Activated CD4-positive, alpha-beta T cell treated with anti-CD3 and anti-CD28 coated beads, Interleukin-2, Interleukin-6, amounts not matched to agents 100 ng/mL and 50 ng/mL, durations not matched to agents 16 hours and 8 hours (primary cell): ENCODE measurements at regions not wholly inside any gene's neighbourhood (a gene's known extent, or its start where the extent isn't known, plus 50 kb on each side); places are given as distances from the start of the nearest gene placed in this dataset.
"Not testable (repeated sequence)": the region's sequence is repeated elsewhere in the genome, so short reads cannot be mapped to it uniquely, and the experiment has no call there.

Experiments
- DNase-seq: peaks from one replicate; pipeline ENCODE4 v3.0.0-alpha.2; 2020

DNA sequence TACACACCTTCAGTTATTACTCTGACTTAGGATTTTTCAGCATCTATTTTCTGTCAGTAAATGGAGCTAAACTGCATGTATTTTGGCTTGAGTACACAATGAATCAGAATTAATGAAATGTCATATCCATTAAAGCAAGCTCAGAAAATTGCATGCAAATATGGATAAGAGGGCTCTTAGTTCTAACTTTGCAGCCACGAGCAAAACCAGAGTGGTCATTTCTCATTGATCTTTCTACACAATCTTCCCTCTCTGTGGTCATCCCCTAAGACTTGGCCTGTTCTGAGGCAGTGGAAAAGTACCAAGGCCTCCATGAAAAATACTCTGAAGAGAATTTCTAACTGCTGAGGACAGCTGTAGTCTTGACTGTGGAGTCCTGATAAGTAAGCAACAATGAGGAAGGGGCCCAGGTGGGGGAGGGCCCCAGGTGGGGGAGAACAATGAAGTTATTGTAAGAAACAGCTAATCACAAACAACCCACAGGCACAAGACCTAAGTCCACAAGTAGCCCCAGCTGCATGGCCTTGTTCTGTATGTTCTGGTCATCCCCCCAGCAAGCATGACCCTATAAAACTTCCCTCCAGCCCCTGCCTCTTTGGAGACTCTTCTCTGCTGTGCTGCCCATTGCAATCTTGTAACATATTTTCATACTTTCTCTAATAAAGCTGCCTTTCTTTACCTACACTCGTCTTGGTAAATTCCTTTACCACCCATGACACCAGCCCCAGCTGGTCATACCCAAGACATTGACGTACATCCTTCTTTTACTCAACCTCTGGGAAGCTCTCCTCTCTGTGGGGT, 230.3 kb downstream of the TDRD15 start:
- no peak for DNase-seq

DNA sequence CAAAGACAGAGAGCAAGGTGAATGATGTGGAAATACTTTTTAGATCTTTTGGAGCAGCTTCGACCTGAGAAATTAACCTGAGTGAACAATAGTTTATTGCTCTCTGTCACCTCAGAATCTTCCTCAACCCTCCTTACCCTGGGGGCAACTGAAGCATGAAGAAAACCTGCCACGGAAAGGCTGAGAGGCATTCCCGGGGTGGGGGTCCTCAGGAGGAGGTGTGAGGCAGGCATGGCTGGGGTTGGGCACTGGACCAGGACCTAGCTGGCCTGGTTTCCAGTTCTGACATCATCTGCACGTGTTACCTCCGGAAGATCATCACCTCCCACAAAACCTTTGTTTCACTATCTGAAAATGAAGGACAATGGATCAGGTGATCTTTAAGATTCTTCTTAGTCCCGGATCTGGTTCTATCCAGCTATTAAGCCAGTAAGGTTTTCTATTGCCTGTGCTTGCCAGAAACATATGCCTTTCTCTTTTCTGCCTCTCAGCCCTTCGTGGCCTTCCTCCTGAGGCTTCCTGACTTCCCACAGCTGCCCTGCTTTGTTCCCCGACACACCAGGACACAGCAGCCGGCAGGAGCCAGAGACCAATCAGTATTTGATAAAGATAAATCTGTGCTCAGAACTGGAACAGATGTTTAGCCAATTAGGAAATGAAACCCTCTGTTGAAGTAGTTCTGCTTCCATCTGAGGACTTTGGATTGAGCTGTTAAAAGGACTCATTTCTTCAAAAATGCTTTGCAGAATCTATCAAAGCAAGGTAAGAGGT, 232.5 kb downstream of the TDRD15 start:
- no peak for DNase-seq

DNA sequence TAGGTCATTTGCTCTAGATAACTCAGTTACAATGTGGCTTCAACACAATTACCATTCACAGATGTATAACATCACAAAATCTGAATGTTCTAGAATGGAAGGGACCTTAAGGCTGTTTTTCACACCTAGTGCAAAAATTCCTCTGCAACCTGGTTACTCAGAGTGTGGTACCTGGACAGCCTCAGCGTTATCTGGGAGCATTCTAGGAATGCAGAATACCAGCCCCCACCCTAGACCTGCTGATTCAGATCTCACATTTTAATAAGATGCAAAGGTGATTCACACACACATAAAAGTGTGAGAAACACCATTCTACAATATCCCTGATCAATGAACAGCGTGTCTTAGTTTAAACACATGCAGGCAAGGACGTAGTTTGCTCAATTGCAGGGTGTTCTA, 233.1 kb downstream of the TDRD15 start:
- DNase-seq, result no peak

DNA sequence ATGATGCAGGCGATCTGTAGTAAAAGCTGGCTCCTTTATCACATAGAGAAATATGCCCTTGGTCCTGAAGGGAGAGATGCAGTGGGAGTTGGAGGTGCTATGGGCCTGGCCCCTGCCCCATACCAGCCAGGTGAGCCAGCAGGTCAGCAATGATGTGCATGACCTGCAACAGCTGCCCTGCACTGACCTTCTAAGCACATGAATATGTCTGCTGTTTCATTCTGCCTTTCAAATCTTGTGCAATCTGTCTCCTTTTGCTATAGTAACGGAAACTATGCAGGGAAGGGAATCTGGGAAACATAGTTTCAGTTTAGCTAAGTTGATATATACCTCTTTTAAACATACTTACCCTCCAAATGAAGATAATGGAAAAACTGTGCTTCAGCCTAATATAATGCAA, 235.2 kb downstream of the TDRD15 start:
- no peak for DNase-seq

DNA sequence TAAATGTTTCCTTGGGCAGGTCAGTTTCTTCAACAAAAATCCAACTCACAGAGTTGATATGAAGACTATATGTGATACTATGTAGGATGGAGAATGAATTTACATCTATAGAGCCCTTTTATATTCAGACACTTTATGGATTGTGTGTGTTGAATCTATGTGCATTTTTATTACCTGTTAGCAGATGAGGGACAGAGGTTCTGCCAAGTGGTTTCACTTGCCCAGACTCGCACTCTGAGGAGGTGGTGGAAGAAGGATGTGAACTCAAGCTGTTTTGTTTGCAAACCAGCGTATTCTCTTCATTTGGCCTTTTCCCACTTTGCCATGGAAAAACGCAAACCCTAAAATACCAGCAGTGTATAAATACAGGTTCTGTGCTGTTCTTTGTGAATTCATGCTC, 237.6 kb downstream of the TDRD15 start:
- no peak for DNase-seq

DNA sequence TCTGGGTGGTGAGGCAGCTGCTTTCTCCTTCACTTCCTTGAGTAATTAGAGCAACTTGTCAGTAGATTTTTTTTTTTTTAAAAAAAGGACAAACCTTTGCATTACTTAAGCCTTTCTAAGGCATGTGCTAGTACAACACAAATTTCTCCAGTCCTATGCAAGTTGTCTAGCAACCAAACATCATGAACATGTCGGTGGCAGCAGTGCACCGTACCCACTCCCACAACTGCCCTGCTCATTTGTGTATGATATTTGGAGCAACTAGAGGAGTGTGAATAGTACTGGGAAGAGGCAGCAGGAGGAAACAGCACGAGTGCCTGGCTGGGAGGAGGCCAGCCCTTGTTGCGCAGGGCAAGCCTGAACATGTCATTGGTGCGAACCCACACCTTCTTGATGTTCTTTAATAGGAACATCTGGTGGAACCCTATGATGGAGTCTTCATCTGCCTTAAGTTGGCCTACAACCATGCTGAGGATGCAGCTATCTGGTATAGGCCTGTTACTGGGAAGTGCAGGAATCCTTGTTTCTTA, 238.3 kb downstream of the TDRD15 start:
- DNase-seq, result no peak

DNA sequence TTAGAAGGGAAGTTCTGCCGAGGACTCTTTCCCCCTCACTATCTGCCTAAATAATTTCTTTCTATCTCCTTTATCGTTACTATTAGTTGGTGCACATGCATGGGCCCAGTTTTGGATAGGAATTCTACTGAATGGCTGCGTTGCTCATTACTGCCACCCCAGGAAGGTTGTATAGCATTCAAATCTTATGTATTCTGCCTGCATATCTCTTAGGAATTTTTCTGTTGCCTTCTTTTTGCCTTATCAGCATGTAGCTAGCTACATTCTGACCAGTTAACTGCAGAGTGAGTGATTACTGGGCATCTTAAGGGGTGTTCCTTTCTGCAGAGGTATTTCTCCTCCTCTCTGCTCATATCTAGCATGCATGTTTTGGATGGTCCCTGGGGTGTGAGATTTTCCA, 239.6 kb downstream of the TDRD15 start:
- no peak for DNase-seq

DNA sequence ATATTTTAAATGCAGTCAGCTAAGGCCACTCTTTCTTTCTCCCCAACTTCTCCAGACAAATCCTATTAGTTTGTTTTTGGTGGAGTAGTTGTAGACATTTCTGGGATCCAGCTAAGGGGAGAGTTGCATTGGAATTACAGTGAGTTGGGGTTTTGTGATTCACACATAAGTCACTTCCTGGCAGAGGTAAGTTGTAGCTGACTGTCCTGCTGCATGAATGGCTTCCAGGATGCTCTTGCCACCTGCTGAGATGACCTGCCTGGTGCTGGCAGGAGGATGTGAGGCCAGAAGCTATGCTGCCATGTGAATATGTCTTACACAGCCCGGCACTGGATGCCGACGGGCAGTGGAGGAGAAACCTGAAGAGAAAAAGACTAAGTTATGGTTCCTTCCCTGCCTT, 243.7 kb downstream of the TDRD15 start:
- no peak for DNase-seq

DNA sequence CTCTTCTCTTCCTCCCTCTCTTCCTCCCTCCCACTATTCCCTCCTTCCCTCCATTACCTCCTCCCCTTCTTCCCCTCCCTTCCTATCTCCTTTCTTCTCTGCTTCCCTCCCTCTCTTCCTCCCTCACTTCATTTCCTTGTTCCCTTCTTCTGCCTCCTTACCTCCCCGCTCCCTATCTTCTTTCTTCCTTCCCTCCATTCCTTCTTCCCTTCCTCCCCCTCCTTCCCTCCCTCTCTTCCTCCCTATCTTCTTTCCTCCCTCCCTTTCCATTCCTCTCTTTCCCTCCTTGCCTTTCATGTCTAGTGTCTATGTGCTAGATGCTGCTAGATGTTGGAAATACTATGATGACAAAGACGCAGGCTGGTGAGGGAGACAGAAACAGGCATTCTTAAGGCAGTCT, 246.0 kb downstream of the TDRD15 start:
- DNase-seq, result no peak

DNA sequence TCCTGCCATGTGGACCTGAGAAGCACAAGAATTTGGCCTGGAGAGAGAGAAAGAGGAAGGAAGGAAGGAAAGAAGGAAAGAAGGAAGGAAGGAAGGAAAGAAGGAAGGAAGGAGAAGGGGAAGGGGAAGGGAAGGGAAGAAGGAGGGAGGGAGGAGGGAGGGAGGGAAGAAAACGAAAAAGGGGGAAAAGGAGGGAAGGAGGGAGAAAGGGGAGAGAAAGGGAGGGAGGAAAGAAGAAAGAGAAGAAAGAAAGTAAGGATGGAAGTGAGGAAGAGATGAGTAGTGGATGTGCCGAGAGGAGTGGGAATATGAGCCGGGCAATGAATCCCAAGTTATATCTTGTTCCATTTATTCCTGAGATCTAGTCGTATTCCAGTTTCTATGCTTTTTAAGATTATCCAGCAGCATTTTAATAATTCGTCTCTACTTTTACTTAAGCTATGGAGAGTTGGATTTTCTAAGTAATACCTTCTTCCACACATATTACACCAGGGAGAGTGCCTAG, 247.8 kb downstream of the TDRD15 start:
- DNase-seq, result no peak

DNA sequence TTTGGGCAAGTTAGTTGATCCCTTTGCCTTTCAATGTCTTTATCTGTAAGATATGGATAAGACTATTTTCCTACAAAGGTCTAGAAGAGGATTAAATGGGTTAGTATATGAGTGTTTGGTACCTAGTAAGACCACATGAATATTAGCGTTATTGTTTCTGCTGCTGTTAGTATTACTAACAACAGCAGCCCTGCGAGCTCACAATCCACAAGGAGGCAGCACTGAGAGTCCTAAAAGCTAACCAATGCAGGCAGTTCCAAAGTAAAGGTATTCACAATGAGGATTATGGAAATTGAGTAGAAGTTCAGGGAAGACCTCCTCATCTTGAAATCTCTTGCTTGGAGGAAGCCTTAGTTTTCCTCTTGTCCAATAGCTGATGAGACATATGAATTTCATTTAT, 248.9 kb downstream of the TDRD15 start:
- DNase-seq, result peak; percentile 5

DNA sequence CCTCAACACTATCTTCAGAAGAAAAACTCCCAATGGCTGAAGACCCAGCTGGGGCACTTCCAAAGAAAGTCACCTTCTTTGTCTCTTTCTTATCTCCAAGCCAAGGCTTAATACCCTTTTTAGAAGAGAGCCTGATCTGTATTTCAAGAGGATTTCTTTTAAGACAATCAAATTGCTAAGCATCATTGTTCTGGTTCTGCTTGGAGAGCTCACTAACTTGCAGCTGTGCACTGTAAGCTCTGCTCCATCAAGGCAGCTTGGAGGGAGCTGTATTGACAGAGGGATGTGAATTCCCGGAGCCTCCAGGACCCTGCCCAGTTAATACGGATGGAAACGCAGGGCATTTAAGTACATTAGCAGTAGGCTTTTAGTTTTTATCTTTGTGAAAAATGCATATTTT, 253.1 kb downstream of the TDRD15 start:
- no peak for DNase-seq

DNA sequence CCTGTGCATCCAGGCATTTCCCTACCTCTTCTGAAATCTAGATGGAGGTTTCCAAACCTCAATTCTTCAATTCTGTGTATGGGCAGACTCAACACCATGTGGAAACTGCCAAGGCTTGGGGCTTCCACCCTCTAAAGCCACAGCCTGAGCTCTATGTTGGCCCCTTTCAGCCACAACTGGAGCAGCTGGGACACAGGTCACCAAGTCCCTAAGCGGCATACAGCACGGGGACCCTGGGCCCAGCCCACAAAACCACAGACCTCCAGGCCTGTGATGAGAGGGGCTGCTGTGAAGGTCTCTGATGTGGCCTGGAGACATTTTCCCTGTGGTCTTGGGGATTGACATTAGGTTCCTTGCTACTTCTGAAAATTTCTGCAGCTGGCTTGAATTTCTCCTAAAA, 255.4 kb downstream of the TDRD15 start:
- no peak for DNase-seq

DNA sequence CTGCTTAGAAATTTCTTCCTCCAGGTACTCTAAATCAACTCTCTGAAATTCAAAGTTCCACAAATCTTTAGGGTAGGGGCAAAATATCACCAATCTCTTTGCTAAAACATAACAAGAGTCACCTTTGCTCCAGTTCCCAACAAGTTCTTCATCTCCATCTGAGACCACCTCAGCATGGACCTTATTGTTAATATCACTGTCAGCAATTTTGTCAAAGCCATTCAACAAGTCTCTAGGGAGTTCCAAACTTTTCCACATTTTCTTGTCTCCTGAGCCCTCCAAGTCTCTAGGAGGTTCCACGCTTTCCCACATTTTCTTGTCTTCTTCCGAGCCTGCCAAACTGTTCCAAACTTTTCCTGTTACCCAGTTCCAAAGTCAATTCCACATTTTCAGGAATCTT, 255.9 kb downstream of the TDRD15 start:
- DNase-seq, result not testable (repeated sequence)

DNA sequence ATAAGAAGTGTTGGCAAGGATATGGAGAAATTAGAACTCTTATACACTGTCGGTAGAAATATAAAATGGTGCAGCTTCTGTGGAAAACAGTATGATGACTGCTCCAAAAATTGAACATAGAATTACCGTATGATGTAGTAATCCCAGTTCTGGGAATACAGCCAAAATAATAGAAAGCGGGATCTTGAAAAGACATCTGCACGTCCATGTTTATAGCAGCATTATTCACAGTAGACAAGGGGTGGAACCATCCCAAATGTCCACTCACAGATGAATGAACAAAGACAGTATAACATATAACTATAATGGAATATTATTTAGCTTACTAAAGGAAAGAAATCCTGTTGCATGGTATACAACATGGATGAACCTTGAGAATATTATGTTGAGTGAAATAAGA, 257.7 kb downstream of the TDRD15 start:
- no peak for DNase-seq

DNA sequence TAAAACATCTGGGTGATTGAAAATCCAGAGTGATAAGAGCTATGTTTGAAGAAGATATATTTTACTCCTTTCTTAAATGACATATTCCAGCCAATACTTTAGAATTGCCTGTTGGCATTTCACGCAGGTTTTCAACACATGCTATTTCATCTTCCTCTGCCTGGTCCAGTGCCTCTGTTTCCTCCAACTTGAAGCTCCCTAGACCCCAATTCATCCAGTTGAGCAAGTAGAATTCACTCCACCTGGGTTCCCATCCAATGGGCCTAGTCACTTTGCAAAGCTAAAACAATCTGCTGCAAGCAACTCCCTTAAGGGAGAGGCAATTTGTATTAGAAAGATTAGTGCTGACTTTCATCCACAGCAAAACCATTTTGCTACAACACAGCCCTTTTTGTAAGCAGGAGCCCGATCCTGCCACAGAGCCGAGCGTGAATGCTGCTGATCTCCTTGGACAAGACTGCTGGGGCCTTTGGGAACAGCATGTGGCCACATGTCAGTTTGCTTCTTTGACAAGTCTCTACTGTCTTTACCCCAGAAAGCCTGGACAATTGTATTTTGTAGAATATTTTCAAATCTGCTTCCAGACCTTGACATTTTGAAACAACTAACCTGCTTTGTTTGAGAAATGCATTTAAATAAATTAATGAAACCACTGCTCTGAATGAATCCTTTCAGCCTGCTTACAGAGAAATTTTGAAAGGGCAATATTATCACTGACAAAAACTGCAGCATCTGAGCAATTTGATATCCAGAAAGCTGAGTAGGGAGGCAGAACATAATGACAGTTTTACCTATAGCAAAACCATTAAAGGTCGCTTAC, 259.1 kb downstream of the TDRD15 start:
- DNase-seq, result no peak

DNA sequence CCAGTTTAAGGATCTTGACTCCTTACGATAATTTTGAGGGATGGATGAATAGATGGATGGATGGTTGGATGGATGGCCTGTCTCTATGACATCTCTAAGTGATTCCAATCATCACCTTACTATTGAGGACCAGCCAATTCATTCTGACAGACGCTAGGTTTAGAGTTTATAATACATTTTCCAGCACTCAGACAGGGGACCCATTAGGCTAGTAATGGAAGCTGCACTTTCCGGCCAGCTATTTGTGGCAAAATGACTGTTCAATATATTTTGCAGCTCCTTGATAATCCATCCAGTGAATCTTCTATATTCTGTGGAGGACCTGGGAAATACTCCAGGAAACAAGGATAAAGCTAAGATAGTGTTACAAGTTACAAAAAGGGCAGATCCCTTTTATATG, 262.9 kb downstream of the TDRD15 start:
- DNase-seq, result no peak

DNA sequence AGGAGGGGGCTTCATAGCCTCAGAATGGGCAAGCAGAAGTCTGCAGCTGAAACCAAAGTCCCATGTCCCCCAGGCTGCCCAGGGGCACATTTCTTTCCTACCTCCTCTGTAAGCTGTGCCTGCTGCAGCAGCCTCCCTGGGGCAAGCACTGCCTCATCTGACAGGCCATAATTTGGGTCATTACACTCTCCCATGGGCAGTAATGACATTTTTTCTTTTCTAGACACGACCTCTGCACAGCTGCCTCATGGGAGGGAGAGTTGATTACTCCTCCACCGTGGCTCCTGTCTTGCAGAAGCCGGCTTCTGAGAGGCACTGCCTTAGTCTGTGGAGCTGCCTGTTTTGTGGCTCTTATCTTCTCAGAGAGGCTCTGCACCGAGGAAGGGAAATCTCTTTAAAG, 268.9 kb downstream of the TDRD15 start:
- DNase-seq, result no peak

DNA sequence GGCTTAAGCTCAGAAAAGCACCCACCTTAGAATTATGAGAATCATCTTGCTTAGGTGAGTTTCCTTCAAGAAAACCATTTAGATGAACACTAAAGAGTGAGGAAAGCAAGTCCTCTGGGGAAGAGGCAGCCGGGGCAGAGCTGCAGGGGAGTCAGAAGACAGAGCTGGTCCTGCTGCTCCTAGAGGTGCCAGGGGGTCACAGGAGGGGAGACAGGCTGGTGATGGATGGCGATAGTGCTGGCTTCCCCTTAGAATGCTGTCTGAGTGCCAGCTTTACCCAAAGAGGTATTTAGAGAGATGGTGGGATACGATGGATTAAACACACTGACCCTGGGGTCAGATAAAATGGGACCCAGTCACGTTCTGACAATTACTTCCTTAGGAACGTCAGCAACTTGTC, 269.4 kb downstream of the TDRD15 start:
- no peak for DNase-seq

DNA sequence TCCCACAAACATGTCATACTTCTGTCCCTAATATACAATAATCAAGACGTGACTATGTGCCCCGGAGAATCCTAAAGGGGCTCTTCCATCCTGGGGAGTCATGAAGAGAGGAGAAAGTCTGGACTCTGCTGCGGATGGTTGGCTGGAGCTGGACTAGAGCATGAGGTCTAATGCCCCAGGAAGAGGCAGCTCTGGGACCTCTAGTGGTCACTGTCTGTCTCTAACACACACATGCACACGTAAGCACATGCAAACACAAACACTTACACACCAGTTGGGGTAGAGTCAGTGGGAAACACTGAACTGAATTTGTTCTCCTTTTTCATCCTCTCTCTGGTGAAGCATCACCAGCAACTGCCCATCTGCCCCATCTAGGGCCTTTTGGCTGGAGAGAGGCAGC, 271.6 kb downstream of the TDRD15 start:
- no peak for DNase-seq

DNA sequence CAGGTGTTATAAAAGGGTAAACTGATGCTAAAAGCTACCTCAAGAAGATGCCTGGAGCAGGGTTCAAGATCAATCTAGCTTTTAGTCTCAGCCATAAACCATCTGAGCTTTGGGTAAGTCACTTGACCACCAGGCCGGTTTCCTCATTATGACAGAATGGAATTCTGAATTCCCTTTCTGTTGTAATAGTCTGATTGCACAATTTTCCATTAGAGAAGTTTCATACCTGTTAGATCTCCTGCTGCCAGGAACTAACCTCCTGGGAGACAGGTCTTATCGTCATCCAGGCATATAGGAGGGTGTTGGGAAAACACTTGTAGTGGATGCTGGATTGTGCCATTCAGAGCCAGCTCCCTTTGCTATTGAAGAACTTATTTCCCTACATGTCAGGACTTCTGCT, 272.5 kb downstream of the TDRD15 start:
- no peak for DNase-seq

DNA sequence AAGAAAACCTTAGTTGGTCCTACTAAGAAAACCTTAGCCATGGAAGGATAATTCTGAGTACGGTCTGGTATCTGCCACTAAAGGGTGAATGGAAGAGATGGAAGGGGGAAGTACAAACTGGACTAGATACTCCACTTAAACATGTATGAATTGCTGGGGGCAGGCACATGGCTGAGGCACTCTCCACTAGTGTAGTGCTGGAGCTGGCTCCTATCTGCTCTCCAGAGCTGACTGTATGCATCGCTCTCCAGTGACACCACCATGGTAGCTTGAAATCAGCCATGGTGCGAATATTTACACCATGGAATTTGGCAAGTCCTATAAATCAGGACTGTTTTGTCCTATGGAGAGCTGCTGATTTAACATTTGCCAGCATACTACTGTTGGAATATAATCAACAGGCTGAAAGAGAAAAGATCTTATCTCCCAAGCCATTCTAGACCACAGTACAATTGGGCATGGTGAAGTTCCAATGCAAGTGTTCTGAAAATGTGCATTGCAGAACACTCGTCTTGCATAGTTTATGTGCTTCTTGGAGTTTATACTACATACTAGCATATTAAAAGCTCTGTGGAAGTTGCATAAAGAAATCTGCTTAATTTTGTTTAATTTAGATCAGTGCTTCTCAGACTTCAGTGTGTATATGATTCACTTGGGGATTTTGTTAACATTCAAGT, 277.4 kb downstream of the TDRD15 start:
- no peak for DNase-seq

DNA sequence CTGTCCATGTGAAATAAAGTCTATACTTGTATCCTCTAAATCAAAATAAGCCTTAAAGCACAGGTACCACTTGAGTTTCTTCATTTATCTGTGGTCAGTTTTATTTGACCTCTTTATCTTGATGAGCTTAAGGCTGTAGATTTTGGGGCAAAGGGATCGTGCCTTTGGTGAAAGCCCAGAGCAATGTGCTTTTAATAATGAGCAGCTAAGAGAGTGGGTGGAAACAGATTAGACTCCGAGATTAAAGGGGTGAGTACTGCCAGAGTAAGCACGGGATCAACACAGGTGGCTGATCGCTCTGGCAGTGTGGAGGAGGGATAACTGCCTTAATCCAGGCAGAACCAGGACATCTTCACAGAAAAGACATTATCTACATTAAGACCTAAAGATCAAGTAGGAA, 280.4 kb downstream of the TDRD15 start:
- DNase-seq, result no peak
